Vagina (tissue), 2 donors: ENCODE measurements at regions not wholly inside any gene's neighbourhood (a gene's known extent, or its start where the extent isn't known, plus 50 kb on each side); places are given as distances from the start of the nearest gene placed in this dataset.
"Not testable (repeated sequence)": the region's sequence is repeated elsewhere in the genome, so short reads cannot be mapped to it uniquely, and the experiment has no call there.

Experiments used
- DNase-seq, 2 donors: peaks; one replicate each; pipeline ENCODE4 v3.0.0-alpha.2; 2017; ENCODE audit errors: extremely low spot score in 2 of 2
- H3K27ac ChIP-seq: fragments of 200-600 bp; sonication (generic); one replicate; pipeline ENCODE4 v1.5.1; 2019
- H3K27me3 ChIP-seq: fragments of 200-600 bp; sonication (generic); one replicate; pipeline ENCODE4 v1.5.1; 2019
- H3K36me3 ChIP-seq, 2 donors: fragments of 200-600 bp; sonication (generic); one replicate each; pipeline ENCODE4 v1.5.1; 2017 to 2019
- H3K4me1 ChIP-seq: fragments of 200-600 bp; sonication (generic); one replicate; pipeline ENCODE4 v1.5.1; 2019
- H3K4me3 ChIP-seq, 2 donors: fragments of 200-600 bp; sonication (generic); 1 replicate in 1 of 2; 2 replicates in 1 of 2; pipeline ENCODE4 v1.5.1; 2016 to 2019
- H3K9me3 ChIP-seq: fragments of 200-600 bp; sonication (generic); one replicate; pipeline ENCODE4 v1.5.1; 2019
- intact Hi-C: fragments of 100-400 bp; cut with DNase I; formaldehyde crosslinking; loops from one replicate; pipeline ENCODE4 v1.15.1; 2023

DNA sequence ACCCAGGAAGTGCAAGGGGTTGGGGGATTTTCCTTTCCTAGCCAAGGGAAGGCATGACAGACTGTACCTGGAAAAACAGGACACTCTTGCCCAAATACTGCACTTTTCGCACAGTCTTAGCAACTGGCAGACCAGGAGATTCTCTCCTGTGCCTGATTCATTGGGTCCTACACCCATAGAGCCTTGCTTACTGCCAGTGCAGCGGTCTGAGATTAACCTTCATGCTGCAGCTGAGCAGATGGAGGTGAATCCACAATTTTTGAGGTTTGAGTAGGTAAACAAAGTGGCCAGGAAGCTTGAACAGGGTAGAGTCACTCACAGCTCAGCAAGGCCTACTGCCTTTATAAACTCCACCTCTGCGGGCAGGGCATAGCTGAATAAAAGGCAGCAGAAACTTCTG is 1497.6 kb downstream of the FOXD4L5 start:
- H3K4me1 ChIP-seq, H3K4me3 ChIP-seq, H3K36me3 ChIP-seq, DNase-seq, H3K9me3 ChIP-seq, intact Hi-C loops, H3K27me3 ChIP-seq, H3K27ac ChIP-seq: not testable (repeated sequence)

DNA sequence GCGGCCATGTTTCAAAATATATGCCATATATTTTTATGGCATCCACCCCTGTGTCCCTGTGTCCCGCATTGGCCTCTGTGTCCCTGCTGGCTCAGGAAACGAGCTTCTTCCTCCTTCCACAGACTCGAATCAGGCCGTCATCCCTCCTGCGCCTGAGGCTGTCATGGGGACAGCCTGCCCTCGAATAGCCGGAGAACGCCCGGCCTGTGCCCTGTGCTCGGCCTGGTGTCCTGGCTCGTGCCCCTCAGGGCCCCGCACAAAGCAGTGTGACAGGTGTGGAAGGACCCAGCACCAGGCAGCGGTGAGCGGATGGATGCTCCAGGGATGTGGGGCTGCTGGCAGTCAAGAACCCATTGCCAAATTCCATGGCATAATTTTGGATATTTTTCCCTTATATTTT is 1500.0 kb downstream of the FOXD4L5 start:
- intact Hi-C loops: not testable (repeated sequence)

DNA sequence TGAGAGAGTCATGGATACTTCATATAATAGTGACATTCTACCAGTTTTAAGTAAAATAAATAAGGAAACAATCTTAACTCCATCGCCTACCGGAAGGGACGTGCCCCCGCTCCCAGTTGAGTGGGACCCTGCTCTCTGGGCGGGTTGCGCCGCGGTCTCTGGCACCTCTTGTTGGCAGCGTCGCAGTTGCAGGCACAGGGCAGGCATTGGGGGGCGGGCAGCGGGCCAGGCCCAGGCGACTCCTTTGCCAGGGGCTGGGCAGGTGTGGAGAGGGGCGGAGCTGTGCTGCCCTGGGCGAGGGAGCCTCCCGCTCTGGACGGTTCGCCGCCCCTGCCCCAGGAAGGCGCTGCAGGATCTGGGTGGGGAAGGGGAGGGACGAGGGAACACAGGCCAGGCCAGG is 1500.6 kb downstream of the FOXD4L5 start:
- H3K27ac ChIP-seq, DNase-seq, H3K9me3 ChIP-seq, H3K4me1 ChIP-seq, H3K4me3 ChIP-seq, H3K27me3 ChIP-seq, H3K36me3 ChIP-seq, intact Hi-C loops: not testable (repeated sequence)

More for the DNA sequence above, 1500.0 kb downstream of the FOXD4L5 start:
- H3K27ac ChIP-seq, H3K9me3 ChIP-seq, DNase-seq, H3K27me3 ChIP-seq, H3K4me3 ChIP-seq, H3K36me3 ChIP-seq, H3K4me1 ChIP-seq: not testable (repeated sequence)

DNA sequence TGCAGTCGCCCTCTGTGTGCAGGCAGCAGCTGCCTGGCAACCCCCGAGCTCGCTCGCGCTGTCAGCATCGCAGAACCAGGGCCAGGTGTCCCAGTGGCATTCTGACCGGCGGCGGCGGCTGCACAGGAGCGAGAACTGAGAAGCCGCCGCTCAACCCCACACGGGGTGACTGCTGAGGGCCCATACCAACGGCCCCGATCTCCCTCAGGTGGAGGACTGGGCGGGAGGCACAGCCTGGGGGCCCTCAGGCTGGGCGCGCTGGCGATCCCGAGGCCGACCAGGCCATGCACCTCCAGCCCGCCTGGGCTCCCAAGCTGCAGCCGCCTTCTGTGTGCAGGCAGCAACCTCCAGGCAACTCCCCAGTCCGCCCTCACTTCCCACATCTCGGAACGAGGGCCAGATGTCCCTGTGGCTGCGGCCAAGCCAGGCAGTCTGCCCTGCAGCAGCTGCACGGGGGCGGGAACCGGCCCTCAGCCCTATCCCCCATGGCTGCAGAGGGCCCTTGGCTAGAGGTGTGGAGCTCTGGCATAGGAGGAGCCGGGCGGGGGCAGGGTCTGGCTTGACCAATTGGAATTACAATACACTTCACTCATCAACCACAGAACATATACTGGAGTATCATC is 1503.1 kb downstream of the FOXD4L5 start:
- H3K4me1 ChIP-seq, H3K36me3 ChIP-seq, H3K4me3 ChIP-seq, H3K27ac ChIP-seq, H3K9me3 ChIP-seq, DNase-seq, intact Hi-C loops, H3K27me3 ChIP-seq: not testable (repeated sequence)

DNA sequence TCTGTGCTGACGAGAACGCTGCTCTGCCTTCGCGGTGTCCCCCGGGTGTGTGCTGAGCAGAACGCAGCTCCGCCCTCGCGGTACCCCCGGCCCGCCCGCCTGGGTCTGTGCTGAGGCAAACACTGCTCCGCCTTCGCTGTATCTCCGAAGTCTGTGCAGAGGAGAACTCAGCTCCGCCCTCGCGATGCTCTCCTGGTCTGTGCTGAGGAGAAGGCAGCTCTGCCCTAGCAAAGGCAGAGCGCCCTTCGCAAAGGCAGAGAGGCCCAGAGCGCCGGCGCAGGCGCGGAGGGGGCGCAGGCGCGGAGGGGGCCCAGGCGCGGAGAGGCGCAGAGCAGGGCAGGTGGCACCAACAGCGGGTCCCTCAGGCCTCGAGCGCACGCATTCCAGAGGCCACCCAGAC is 1503.6 kb downstream of the FOXD4L5 start:
- H3K9me3 ChIP-seq, DNase-seq, intact Hi-C loops, H3K4me3 ChIP-seq, H3K36me3 ChIP-seq, H3K4me1 ChIP-seq, H3K27me3 ChIP-seq, H3K27ac ChIP-seq: not testable (repeated sequence)

DNA sequence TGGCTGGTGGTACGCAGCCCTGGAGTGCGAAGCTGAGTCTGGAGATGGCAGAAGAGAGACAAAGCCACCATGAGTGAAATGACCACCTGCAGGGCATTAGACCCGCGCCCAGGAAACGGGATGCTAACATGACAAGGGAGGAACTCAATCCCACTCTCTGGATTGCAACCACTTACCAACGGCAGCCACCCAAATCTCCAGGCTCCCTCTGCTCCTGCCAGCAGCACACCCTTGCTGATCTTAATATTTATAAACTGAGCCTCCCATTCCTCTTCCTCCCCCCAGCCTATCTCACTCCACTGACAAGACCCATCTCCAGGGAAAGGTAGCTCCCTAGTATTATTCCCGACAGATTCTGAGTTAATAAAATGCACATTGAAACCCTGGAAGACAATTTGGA is 1508.8 kb downstream of the FOXD4L5 start:
- DNase-seq, H3K27ac ChIP-seq, H3K9me3 ChIP-seq, H3K4me3 ChIP-seq, H3K36me3 ChIP-seq, intact Hi-C loops, H3K4me1 ChIP-seq, H3K27me3 ChIP-seq: not testable (repeated sequence)

DNA sequence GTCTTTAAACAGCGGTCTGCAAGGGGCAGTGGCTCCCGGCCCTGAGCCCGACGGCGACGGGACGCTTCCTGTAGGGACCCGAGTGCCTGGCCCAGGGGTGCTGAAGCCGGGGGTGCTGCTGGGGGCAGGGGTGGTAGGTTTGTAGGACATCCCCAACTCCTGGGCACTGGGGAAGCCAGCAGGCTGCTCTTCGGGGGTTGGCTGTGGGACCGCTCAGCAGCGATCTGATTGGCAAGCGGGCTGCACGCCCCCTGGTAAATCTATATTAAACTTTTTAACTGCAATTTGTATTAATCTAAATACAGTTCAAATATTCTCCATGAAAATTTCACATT is 1510.0 kb downstream of the FOXD4L5 start:
- DNase-seq, intact Hi-C loops, H3K9me3 ChIP-seq, H3K27me3 ChIP-seq, H3K27ac ChIP-seq, H3K36me3 ChIP-seq, H3K4me3 ChIP-seq, H3K4me1 ChIP-seq: not testable (repeated sequence)

DNA sequence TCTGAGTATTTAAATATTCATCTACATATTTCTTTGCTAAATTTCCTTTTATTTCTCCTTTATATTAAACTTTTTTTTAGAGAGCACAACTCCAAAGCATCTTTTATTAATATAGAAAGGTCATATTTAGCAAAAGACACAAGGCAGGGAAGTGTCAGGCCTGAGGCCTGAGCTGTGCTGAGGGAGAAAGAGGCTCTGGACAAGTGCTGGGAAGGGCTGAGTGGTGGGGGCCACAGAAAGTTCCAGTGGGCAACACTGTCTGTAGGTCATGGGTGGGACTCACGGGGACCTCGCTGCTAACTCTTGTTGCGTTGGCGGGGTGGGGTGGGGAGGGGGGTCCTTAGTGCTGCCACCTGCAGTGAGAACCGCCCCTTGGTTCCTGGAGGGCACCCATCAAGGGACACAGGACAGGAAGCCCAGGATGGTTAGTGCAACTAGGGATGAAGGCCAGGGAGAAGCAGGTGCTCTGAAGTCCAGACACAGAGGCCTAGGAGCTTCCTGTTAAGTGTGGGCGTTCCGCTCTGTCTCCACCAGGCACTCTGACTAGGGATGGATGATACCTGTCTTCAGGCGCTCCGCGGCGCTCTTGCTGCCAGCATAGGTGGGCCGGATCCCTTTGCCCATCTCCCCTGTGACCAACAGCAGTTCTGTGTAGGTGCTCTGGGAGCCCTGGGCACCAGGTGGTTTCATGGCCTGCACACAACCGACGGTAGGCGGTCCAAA is 1510.5 kb downstream of the FOXD4L5 start:
- H3K36me3 ChIP-seq, H3K4me1 ChIP-seq, H3K27me3 ChIP-seq, H3K4me3 ChIP-seq, DNase-seq, H3K27ac ChIP-seq, H3K9me3 ChIP-seq, intact Hi-C loops: not testable (repeated sequence)

DNA sequence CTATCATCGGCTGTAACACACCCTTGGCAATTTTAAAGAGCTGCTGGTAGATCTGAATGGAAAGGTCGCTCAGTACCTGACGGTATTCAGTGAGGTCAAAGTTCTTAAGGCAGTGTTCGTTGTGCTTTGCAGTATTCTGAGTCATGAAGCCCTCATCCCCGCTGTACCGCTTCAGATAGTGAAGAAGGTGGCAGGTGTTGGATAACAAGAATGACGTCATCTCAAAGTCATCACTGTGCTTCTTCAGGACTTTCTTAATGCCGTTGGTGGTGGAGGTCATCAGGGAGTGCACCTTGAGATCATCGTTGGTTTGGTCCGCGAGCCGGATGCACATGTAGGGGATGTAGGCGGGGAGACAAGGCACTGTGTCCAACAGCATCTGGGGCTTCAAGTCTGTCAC is 1522.8 kb downstream of the FOXD4L5 start:
- H3K4me1 ChIP-seq, intact Hi-C loops, H3K27me3 ChIP-seq, H3K9me3 ChIP-seq, H3K4me3 ChIP-seq, DNase-seq, H3K27ac ChIP-seq, H3K36me3 ChIP-seq: not testable (repeated sequence)

DNA sequence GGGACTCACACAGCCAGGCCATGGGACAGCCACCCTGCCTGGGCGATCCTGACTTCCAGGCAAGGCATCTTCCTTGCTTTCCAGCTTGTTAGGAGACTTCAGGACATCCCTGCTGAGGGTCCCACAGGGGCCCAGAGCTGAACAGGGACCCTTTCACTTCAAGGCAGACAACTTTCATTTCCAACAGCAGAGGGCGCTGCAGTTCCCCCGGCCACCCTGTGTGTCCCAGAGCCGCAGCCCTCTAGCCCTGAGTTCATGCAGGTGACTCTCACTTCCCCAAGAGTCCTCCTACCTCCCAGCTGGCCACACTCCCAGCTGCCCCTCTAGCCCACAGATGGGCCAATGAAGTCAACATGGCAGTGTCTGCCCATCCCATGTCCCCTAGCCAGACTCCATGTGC is 1556.0 kb downstream of the FOXD4L5 start:
- H3K4me1 ChIP-seq, DNase-seq, H3K27me3 ChIP-seq, H3K27ac ChIP-seq, H3K4me3 ChIP-seq, H3K36me3 ChIP-seq, intact Hi-C loops, H3K9me3 ChIP-seq: not testable (repeated sequence)
